WTC11 (cell line): ENCODE measurements at regions not wholly inside any gene's neighbourhood (a gene's known extent, or its start where the extent isn't known, plus 50 kb on each side); places are given as distances from the start of the nearest gene placed in this dataset.
"Not testable (repeated sequence)": the region's sequence is repeated elsewhere in the genome, so short reads cannot be mapped to it uniquely, and the experiment has no call there.

Experiments used
- ATAC-seq: fragments of 200-7000 bp; cut with Tn5 transposase; 2 replicates; pipeline ENCODE4 v1.10.0; 2021; ENCODE audit warnings: mild to moderate bottlenecking, moderate library complexity
- CTCF ChIA-PET: fragments of 300-600 bp; sonication (Branson Sonifier 250); formaldehyde crosslinking; loops from one replicate; lab custom pipeline; 2021; ENCODE audit warnings: antibody characterized with exemption; lab: Charles Lee
- POLR2A ChIA-PET: fragments of 350-600 bp; sonication (Branson Sonifier 250); formaldehyde crosslinking; loops from one replicate; lab custom pipeline; 2021; ENCODE audit warnings: antibody characterized with exemption; lab: Charles Lee
- DNase-seq: peaks from one replicate; pipeline ENCODE4 v3.0.0; 2021; ENCODE audit warnings: low spot score
- H3K27ac Mint-ChIP-seq: 2 replicates; pipeline ENCODE4 v1.8.0; 2021; ENCODE audit warnings: mixed read lengths
- H3K27me3 Mint-ChIP-seq: 2 replicates; pipeline ENCODE4 v1.8.0; 2021; ENCODE audit warnings: low read depth, mild to moderate bottlenecking, moderate library complexity, mixed read lengths
- H3K36me3 Mint-ChIP-seq: 2 replicates; pipeline ENCODE4 v1.8.0; 2021; ENCODE audit warnings: mixed read lengths
- H3K4me1 Mint-ChIP-seq: 2 replicates; pipeline ENCODE4 v1.8.0; 2022; ENCODE audit warnings: mixed read lengths
- H3K4me3 Mint-ChIP-seq: 2 replicates; pipeline ENCODE4 v1.8.0; 2021; ENCODE audit warnings: mild to moderate bottlenecking, moderate library complexity, mixed read lengths
- H3K9me3 Mint-ChIP-seq: 2 replicates; pipeline ENCODE4 v1.8.0; 2021; ENCODE audit warnings: mixed read lengths
- CREB1 ChIP-seq: sonication (generic); formaldehyde crosslinking; IDR thresholded peaks from 2 replicates; pipeline ENCODE4 v1.8.0; 2023; ENCODE audit warnings: mild to moderate bottlenecking, missing genetic modification reagents
- ESRRA ChIP-seq: sonication (generic); formaldehyde crosslinking; IDR thresholded peaks from 2 replicates; pipeline ENCODE4 v1.8.1; 2022; ENCODE audit warnings: mild to moderate bottlenecking, missing genetic modification reagents, borderline replicate concordance
- FOXJ3 ChIP-seq: sonication (generic); formaldehyde crosslinking; IDR thresholded peaks from 2 replicates; pipeline ENCODE4 v1.9.0; 2021; ENCODE audit warnings: missing genetic modification reagents, mild to moderate bottlenecking, borderline replicate concordance
- FOXK1 ChIP-seq: sonication (generic); formaldehyde crosslinking; IDR thresholded peaks from 2 replicates; pipeline ENCODE4 v1.8.0; 2022; ENCODE audit warnings: mild to moderate bottlenecking, moderate library complexity, missing genetic modification reagents
- HMGA2 ChIP-seq: fragments of 250-450 bp; sonication (Bioruptor Pico); IDR thresholded peaks from 2 replicates; pipeline ENCODE4 v1.4.0; 2021; ENCODE audit warnings: mild to moderate bottlenecking, moderate library complexity
- JUN ChIP-seq: sonication (generic); formaldehyde crosslinking; IDR thresholded peaks from 2 replicates; pipeline ENCODE4 v1.8.0; 2023; ENCODE audit warnings: mild to moderate bottlenecking, missing genetic modification reagents
- KAT7 ChIP-seq: sonication (generic); formaldehyde crosslinking; IDR thresholded peaks from 2 replicates; pipeline ENCODE4 v1.8.1; 2023; ENCODE audit warnings: missing genetic modification reagents, mild to moderate bottlenecking, borderline replicate concordance
- MXD4 ChIP-seq: fragments of 250-450 bp; sonication (Bioruptor Pico); IDR thresholded peaks from 2 replicates; pipeline ENCODE4 v1.8.0; 2021; ENCODE audit warnings: mild to moderate bottlenecking, moderate library complexity, borderline replicate concordance
- TEAD4 ChIP-seq: sonication (generic); formaldehyde crosslinking; IDR thresholded peaks from 2 replicates; pipeline ENCODE4 v1.8.0; 2022; ENCODE audit warnings: mild to moderate bottlenecking, missing genetic modification reagents
- TP53 ChIP-seq: sonication (generic); formaldehyde crosslinking; IDR thresholded peaks from 2 replicates; pipeline ENCODE4 v1.8.1; 2023; ENCODE audit warnings: mild to moderate bottlenecking, missing genetic modification reagents
- ZBTB21 ChIP-seq: sonication (generic); formaldehyde crosslinking; IDR thresholded peaks from 2 replicates; pipeline ENCODE4 v1.8.1; 2023; ENCODE audit warnings: mild to moderate bottlenecking, missing genetic modification reagents, borderline replicate concordance
- ZNF416 ChIP-seq: fragments of 250-450 bp; sonication (Bioruptor Pico); IDR thresholded peaks from 2 replicates; pipeline ENCODE4 v1.9.0; 2021; ENCODE audit warnings: mild to moderate bottlenecking, inconsistent platforms
- ZNF423 ChIP-seq: fragments of 250-450 bp; sonication (Bioruptor Pico); IDR thresholded peaks from 2 replicates; pipeline ENCODE4 v2.1.2; 2022; ENCODE audit warnings: mild to moderate bottlenecking, moderate library complexity
- TF ChIP-seq, protein P1 (sequence below): sonication (generic); formaldehyde crosslinking; IDR thresholded peaks from 2 replicates; pipeline ENCODE4 v1.8.1; 2023; ENCODE audit warnings: mild to moderate bottlenecking, missing genetic modification reagents, borderline replicate concordance
- TF ChIP-seq, protein P2 (sequence below): fragments of 250-450 bp; sonication (Bioruptor Pico); IDR thresholded peaks from 2 replicates; pipeline ENCODE4 v2.1.2; 2022; ENCODE audit warnings: mild to moderate bottlenecking, moderate library complexity
- TF ChIP-seq, protein P3 (sequence below): sonication (generic); formaldehyde crosslinking; IDR thresholded peaks from 2 replicates; pipeline ENCODE4 v1.8.1; 2022; ENCODE audit warnings: mild to moderate bottlenecking, moderate library complexity, missing genetic modification reagents
- TF ChIP-seq, protein P4 (sequence below): sonication (generic); formaldehyde crosslinking; IDR thresholded peaks from 2 replicates; pipeline ENCODE4 v1.8.1; 2022; ENCODE audit warnings: low read depth, mild to moderate bottlenecking, moderate library complexity, missing genetic modification reagents, borderline replicate concordance
- TF ChIP-seq, protein P5 (sequence below): sonication (generic); formaldehyde crosslinking; IDR thresholded peaks from 2 replicates; pipeline ENCODE4 v1.8.0; 2022; ENCODE audit warnings: mild to moderate bottlenecking, missing genetic modification reagents
- TF ChIP-seq, protein P6 (sequence below): sonication (generic); formaldehyde crosslinking; IDR thresholded peaks from 2 replicates; pipeline ENCODE4 v1.8.1; 2023; ENCODE audit warnings: mild to moderate bottlenecking, missing genetic modification reagents

DNA sequence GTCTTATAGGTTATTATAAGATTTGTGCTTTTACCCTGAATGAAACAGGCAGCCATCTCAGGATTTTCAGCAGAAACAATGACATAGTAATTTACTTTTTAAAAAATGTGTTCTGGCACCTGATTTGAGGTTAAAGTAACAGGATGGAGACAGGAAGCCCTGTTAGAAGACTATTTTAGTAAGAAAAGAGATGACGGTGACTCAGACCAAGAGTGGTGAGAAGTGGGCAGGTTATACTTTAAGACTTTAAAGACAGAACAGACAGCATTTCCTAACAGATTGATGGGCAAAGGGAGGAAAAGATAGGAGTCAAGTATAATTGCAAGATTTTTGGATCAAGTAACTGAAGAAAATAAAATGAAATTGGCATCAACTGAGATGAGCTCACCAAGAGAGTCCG, 436.8 kb upstream of the NR5A2 start (continued):
- TF ChIP-seq TEAD4 (CRISPR knock-in tag): no peak
- TF ChIP-seq, all 79 proteins: peak for 0

DNA sequence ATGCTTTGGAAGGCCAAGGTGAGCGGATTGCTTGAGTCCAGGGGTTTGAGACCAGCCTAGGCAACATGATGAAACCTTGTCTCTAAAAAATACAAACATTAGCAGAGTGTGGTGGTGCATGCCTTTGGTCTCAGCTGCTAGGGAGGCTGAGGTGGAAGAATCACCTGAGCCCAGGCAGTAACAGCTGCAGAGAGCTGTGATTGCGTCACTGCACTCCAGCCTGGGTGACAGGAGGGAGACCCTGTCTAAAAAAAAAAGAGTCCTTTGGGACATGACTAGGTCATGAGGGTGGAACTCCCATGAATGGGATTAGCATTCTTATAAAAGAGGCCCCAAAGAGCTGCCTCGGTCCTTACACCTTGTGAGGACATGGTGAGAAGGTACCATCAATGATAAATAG, 436.0 kb upstream of the NR5A2 start:
- Mint-ChIP-seq H3K9me3 (peaks cover 2% of the 10 kb centered on the region), H3K27ac (no peak overlapping the region), H3K36me3 (no peaks in the 10 kb centered on the region)
- CTCF ChIA-PET: no interaction called here
- no peak for ATAC-seq
- no peak for TF ChIP-seq ESRRA (CRISPR knock-in tag)
- TF ChIP-seq ZBTB21: no peak
- no peak for TF ChIP-seq CREB1 (CRISPR knock-in tag)
- no peak for TF ChIP-seq FOXK1
- TF ChIP-seq HMGA2 (CRISPR knock-in tag): no peak
- TF ChIP-seq ZNF423 (CRISPR knock-in tag): no peak
- TF ChIP-seq, protein P1, sequence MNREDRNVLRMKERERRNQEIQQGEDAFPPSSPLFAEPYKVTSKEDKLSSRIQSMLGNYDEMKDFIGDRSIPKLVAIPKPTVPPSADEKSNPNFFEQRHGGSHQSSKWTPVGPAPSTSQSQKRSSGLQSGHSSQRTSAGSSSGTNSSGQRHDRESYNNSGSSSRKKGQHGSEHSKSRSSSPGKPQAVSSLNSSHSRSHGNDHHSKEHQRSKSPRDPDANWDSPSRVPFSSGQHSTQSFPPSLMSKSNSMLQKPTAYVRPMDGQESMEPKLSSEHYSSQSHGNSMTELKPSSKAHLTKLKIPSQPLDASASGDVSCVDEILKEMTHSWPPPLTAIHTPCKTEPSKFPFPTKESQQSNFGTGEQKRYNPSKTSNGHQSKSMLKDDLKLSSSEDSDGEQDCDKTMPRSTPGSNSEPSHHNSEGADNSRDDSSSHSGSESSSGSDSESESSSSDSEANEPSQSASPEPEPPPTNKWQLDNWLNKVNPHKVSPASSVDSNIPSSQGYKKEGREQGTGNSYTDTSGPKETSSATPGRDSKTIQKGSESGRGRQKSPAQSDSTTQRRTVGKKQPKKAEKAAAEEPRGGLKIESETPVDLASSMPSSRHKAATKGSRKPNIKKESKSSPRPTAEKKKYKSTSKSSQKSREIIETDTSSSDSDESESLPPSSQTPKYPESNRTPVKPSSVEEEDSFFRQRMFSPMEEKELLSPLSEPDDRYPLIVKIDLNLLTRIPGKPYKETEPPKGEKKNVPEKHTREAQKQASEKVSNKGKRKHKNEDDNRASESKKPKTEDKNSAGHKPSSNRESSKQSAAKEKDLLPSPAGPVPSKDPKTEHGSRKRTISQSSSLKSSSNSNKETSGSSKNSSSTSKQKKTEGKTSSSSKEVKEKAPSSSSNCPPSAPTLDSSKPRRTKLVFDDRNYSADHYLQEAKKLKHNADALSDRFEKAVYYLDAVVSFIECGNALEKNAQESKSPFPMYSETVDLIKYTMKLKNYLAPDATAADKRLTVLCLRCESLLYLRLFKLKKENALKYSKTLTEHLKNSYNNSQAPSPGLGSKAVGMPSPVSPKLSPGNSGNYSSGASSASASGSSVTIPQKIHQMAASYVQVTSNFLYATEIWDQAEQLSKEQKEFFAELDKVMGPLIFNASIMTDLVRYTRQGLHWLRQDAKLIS: no peak
- TF ChIP-seq FOXJ3 (CRISPR knock-in tag): no peak
- TF ChIP-seq, protein P2, sequence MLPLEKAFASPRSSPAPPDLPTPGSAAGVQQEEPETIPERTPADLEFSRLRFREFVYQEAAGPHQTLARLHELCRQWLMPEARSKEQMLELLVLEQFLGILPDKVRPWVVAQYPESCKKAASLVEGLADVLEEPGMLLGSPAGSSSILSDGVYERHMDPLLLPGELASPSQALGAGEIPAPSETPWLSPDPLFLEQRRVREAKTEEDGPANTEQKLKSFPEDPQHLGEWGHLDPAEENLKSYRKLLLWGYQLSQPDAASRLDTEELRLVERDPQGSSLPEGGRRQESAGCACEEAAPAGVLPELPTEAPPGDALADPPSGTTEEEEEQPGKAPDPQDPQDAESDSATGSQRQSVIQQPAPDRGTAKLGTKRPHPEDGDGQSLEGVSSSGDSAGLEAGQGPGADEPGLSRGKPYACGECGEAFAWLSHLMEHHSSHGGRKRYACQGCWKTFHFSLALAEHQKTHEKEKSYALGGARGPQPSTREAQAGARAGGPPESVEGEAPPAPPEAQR (CRISPR knock-in tag): no peak
- TF ChIP-seq, protein P3, sequence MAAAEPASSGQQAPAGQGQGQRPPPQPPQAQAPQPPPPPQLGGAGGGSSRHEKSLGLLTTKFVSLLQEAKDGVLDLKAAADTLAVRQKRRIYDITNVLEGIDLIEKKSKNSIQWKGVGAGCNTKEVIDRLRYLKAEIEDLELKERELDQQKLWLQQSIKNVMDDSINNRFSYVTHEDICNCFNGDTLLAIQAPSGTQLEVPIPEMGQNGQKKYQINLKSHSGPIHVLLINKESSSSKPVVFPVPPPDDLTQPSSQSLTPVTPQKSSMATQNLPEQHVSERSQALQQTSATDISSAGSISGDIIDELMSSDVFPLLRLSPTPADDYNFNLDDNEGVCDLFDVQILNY: no peak
- no peak for TF ChIP-seq JUN
- no peak for TF ChIP-seq MXD4
- no peak for TF ChIP-seq TP53 (CRISPR knock-in tag)
- TF ChIP-seq, protein P4, sequence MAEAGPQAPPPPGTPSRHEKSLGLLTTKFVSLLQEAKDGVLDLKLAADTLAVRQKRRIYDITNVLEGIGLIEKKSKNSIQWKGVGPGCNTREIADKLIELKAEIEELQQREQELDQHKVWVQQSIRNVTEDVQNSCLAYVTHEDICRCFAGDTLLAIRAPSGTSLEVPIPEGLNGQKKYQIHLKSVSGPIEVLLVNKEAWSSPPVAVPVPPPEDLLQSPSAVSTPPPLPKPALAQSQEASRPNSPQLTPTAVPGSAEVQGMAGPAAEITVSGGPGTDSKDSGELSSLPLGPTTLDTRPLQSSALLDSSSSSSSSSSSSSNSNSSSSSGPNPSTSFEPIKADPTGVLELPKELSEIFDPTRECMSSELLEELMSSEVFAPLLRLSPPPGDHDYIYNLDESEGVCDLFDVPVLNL: no peak
- TF ChIP-seq, protein P5, sequence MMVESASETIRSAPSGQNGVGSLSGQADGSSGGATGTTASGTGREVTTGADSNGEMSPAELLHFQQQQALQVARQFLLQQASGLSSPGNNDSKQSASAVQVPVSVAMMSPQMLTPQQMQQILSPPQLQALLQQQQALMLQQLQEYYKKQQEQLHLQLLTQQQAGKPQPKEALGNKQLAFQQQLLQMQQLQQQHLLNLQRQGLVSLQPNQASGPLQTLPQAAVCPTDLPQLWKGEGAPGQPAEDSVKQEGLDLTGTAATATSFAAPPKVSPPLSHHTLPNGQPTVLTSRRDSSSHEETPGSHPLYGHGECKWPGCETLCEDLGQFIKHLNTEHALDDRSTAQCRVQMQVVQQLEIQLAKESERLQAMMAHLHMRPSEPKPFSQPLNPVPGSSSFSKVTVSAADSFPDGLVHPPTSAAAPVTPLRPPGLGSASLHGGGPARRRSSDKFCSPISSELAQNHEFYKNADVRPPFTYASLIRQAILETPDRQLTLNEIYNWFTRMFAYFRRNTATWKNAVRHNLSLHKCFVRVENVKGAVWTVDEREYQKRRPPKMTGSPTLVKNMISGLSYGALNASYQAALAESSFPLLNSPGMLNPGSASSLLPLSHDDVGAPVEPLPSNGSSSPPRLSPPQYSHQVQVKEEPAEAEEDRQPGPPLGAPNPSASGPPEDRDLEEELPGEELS (CRISPR knock-in tag): no peak
- TF ChIP-seq, all 79 proteins: peak for 0
- no peak overlapping the region for H3K4me3 Mint-ChIP-seq
- no peak for DNase-seq
- H3K4me1 Mint-ChIP-seq: peaks cover 11% of the 10 kb centered on the region
- H3K27me3 Mint-ChIP-seq: no peaks in the 10 kb centered on the region
- POLR2A ChIA-PET: no interaction called here

DNA sequence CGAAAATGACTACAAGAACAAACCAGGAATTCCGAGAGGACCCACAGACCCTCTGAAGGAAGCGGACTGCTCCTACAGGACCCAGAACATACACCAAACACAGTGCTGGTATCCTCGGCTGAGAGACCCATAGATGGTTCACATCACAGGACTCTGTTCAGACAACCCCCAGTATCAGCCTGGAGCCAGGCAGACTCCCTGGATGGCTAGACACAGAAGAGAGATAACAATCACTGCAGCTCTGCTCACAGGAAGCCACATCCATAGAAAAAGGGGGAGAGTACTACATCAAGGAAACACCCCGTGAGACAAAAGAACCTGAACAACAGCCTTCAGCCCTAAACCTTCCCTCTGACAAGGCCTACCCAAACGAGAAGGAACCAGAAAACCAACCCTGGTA, 434.0 kb upstream of the NR5A2 start:
- ChIA-PET CTCF (no interaction called here), POLR2A (no interaction called here)
- Mint-ChIP-seq H3K27ac (no peak overlapping the region), H3K4me3 (no peak overlapping the region), H3K9me3 (peaks cover 13% of the 10 kb centered on the region)
- DNase-seq: no peak
- no peak for ATAC-seq
- TF ChIP-seq, protein P4: no peak
- TF ChIP-seq, protein P6, sequence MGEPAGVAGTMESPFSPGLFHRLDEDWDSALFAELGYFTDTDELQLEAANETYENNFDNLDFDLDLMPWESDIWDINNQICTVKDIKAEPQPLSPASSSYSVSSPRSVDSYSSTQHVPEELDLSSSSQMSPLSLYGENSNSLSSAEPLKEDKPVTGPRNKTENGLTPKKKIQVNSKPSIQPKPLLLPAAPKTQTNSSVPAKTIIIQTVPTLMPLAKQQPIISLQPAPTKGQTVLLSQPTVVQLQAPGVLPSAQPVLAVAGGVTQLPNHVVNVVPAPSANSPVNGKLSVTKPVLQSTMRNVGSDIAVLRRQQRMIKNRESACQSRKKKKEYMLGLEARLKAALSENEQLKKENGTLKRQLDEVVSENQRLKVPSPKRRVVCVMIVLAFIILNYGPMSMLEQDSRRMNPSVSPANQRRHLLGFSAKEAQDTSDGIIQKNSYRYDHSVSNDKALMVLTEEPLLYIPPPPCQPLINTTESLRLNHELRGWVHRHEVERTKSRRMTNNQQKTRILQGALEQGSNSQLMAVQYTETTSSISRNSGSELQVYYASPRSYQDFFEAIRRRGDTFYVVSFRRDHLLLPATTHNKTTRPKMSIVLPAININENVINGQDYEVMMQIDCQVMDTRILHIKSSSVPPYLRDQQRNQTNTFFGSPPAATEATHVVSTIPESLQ: no peak
- no peak for TF ChIP-seq KAT7 (CRISPR knock-in tag)
- no peak for TF ChIP-seq ZNF416 (CRISPR knock-in tag)
- TF ChIP-seq, all 79 proteins: peak for 0
- no peaks in the 10 kb centered on the region for H3K36me3 Mint-ChIP-seq
- H3K27me3 Mint-ChIP-seq: no peaks in the 10 kb centered on the region
- peaks cover 11% of the 10 kb centered on the region for H3K4me1 Mint-ChIP-seq

DNA sequence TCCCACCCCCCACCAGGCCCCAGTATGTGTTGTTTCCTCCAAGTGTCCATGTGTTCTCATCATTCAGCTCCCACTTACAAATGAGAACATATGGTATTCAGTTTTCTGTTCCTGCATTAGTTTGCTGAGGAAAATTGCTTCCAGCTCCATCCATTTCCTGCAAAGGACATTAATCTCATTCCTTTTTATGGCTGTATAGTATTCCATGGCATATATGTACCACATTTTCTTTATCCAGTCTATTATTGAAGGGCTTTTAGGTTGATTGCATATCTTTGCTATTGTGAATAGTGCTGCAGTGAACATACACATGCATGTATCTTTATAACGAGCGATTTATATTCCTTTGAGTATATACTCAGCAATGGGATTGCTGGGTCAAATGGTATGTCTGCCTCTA, 431.1 kb upstream of the NR5A2 start:
- DNase-seq, POLR2A ChIA-PET, H3K4me3 Mint-ChIP-seq, H3K27ac Mint-ChIP-seq, H3K36me3 Mint-ChIP-seq, H3K4me1 Mint-ChIP-seq, H3K27me3 Mint-ChIP-seq, ATAC-seq, CTCF ChIA-PET: not testable (repeated sequence)
- H3K9me3 Mint-ChIP-seq: peaks cover 23% of the 10 kb centered on the region
